HG02981 (cell line): ENCODE measurements at regions not wholly inside any gene's neighbourhood (a gene's known extent, or its start where the extent isn't known, plus 50 kb on each side); places are given as distances from the start of the nearest gene placed in this dataset.

Experiments
- ATAC-seq: cut with Tn5 transposase; IDR thresholded peaks from one replicate; pipeline ENCODE4 v1.9.1; 2021; ENCODE audit warnings: mild to moderate bottlenecking, moderate library complexity; ENCODE audit not compliant: unreplicated experiment

GRCh38 chr5:145283141-145283810, 551.9 kb downstream of the PRELID2 start:
- no peak for ATAC-seq

DNA sequence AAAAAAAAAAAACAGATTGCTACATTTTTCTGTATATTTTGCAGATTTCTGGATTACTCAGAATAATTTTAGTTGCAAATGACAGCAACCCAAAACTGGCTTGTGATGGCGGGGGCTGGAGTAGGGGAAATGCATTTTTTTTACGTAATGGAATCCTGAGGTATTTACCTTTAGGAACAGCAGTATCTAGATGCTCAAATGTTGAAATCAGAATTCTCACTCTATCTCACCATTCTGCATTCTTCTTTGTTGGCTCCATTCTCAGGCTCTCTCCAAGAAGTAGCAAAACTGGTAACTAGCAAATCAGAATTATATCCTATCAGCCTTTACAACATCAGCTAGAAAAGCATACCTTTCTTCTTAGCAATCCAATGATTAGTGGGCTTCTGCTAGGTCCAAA, 554.3 kb downstream of the PRELID2 start:
- no peak for ATAC-seq

DNA sequence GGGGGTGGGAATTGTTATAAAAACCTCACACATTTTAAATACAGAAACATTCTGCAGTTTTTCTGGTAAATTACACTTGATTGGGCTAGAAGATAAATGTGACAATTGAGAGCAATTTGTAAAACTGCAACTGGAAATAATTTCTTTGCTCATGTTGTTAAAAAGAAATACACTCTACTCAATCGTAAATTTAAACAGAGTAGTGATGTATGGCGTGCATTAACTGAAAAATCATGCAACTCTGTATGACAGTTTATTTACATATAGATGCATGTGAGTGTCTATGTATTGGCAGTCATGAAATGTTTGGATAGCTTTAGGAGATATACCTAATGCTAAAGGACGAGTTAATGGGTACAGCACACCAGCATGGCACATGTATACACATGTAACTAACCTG, 554.9 kb downstream of the PRELID2 start:
- no peak for ATAC-seq

DNA sequence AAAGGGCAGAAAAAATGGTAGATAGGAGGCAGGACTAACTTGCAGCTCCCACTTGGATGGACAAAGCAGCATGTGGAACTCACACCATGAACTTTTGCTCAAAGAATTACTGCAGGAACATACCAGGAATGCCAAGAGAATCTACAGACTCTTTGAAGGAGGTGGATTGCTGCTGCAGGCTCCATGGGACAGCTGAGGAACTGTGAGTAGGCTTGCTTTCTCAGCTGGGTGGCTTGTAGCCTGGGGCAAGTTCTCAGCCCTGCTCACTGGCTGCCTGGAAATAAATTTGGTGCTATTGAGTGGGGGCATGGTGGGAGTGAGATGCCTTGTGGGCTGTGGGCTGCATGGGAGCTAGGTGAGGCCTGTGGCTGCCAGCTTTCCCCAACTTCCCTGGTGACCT, 574.5 kb downstream of the PRELID2 start:
- no peak for ATAC-seq

- no peak for ATAC-seq
Observed at GRCh38 chr5:145247745-145248040, 587.4 kb downstream of the PRELID2 start.

- no peak for ATAC-seq
Observed at GRCh38 chr5:145246961-145247744, 588.0 kb downstream of the PRELID2 start.

GRCh38 chr5:145246379-145246778, 588.8 kb downstream of the PRELID2 start:
- no peak for ATAC-seq

DNA sequence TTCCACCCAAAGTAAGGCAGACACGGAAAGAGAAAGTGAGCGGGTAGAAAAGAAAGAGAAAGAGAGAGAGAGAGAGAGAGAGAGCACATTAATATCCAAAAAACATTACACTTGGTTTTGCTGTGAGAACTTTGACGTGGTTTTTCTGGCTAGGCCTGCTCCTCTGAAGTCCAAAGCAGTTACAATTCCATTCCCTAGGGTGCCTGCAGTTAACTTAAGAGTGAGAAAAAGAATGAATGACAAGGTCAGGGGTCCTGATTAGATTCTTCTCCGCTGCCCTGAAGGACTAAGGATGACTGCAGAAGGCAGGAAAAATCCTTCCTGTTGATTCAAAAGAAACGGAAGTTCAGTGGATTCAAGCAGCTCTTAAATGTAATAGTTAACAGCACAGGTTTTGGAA, 589.8 kb downstream of the PRELID2 start:
- ATAC-seq, result no peak

GRCh38 chr5:145244788-145245187, 590.4 kb downstream of the PRELID2 start:
- no peak for ATAC-seq

GRCh38 chr5:145244251-145244650, 590.9 kb downstream of the PRELID2 start:
- no peak for ATAC-seq

DNA sequence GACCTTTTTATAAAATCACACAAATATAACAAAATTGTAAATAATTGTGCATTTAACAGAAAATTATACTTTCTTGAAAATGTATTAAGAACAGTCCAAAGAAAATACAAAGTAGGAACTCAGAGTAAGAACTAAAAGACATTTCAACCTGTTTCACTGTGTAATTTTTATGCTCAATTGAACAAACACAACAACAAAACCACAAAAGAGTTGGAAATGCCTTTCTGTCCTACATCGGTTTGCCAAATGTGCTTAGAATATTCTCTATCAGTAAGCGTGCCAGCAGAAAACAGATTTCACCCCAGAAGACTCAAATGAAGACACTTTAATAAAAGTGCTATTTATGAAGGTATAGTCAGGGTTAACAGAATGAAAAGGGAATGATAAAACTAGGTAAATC, 592.1 kb downstream of the PRELID2 start:
- ATAC-seq, result no peak

DNA sequence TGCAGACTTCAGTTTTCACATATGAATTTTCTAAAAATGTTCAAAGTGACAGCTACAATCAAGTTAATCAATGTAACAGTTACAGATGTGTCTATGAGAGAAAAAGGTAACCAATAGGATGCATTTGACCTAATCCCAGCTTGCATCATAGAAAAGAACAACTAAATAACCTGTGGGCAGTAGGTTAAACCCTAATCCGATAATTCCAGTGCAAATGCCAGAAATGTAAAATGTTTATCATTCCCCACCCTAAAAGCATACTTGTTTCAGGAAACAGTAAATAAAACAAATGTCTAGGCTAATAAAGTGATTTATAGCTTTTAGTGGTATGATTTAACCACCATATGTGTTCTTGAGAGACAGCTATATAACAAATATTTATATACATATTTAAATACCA, 592.6 kb downstream of the PRELID2 start:
- no peak for ATAC-seq

DNA sequence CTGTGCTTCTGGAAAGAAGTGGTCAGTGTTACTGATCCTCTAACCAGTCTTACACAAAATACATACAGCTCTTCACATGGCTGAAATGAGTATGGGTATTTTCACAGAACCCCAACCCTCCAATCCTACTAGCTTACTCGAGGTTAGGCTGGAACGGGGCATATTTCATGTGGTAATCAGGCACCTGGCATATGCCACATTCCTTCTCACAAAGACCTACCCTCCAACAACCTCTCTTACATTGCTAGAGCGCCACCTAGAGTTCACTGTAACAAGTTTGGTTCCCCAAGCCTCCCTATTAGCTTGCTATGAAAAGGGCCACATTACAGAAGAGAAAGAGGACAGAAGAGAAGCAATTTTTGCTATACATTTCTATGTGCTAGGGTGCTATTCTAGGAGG, 597.3 kb downstream of the PRELID2 start:
- peak; percentile 74 for ATAC-seq

GRCh38 chr5:145236983-145237382, 598.2 kb downstream of the PRELID2 start:
- ATAC-seq, result no peak

- no peak for ATAC-seq
Observed at GRCh38 chr5:145236127-145236526, 599.0 kb downstream of the PRELID2 start.

GRCh38 chr5:145233461-145233860, 601.7 kb downstream of the PRELID2 start:
- ATAC-seq, result no peak

DNA sequence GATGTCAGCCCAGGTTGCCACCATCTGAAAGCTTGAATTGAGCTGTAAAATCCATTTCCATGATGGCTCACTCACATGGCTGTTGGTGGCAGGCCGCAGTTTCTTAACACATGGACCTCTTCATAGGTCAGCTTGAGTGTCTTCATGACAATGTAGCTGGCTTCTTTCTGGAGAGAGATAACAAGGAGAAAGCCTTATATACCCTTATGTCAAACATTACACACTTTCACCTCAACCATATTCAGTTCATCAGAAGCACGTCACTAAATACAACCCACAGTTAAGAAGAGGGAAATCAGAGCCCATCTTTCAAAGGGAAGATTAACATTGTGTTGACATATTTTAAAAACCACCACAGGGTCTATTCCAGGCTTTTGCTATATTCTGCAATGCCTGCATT, 604.4 kb downstream of the PRELID2 start:
- ATAC-seq, result no peak

- no peak for ATAC-seq
Observed at GRCh38 chr5:145228564-145228963, 606.6 kb downstream of the PRELID2 start.

DNA sequence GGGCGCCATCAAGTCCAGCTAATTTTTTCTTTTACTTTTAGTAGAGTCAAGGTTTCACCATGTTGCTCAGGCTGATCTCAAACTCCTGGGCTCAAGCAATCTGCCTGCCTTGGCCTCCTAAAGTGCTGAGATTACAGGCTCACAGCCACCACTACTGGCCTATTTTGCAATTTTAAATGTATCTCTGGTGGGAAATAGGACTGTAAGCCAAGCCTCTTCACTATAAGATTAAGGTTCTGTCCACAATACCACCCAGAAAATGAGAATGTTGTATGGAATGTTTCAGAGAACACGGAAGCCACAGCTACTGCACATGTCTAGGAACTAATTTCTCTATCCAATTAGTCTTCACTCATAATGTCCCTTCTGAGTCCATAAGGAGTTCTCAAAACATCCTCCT, 607.3 kb downstream of the PRELID2 start:
- ATAC-seq, result no peak

DNA sequence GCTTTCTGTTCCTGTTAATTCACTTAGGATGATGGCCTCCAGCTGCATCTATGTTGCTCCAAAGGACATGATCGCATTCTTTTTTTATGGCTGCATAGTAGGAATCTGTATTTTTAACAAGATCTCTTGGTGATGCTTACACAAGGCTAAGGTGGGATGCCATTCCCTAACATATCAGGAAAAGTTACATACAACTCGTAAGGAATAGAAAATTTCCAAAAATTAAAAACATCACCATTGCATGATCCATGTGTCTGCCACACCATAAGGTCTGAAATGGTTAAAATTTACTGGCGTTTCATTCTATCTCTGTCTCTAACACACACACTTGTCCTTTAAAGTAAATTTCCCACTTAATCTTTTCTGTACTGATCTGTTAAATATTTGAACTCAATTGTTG, 608.4 kb downstream of the PRELID2 start:
- ATAC-seq, result no peak

DNA sequence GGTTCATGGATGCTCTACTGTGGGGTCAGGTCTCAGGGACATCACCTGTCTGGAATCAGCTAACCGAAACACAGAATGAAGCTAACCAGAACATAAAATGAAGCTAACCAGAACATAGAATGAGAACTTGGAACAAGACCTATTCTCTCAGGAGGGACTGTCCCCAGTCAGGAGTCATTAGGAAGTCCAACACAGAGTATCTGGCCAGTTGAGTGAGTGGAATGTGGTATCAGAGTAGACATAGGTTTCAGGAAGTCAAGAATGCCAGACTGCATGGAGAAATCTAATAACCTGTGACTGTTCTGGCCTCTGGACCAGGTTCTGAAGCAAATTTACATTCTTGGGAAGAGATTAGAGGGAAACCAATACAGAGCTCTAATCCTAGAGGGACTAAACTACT, 609.6 kb downstream of the PRELID2 start:
- no peak for ATAC-seq

DNA sequence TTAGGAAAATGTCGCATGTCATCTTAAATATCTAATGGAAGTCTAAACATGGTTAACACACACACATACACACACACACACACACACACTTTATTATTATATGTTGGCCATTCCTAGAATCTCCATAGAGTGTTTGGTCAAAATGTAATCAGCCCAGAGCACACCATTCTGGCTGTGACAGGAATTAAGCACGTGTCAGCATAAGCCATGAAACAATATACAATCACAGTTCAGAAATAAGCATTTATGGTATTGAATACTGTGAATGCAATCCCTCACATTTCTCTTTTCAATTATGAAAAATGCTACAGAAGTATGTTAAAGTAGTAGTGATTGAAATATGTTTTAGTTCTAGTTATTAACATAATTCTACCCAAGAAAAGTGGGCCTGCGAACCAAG, 611.6 kb downstream of the PRELID2 start:
- ATAC-seq, result no peak

DNA sequence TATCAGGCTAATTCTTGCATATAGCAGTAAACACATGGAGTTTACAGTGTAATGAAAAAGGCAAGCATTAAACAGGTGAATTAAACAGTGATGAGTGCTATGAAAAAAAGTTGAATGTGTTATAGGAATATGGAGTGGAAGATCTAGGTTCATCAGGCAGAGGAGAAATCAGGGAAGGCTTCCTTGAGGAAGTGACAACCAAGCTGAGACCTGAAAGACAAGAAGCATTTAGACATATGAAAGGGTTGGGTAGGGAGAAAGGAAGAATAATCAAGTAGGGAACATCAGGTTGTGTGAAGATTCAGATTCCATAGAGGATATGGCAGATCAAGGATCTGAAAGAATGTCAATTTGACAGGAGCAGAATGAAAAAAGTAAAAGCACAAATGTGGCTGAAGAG, 612.5 kb downstream of the PRELID2 start:
- no peak for ATAC-seq
